ENCODE measurements at regions not wholly inside any gene's neighbourhood (a gene's known extent, or its start where the extent isn't known, plus 50 kb on each side); places are given as distances from the start of the nearest gene placed in this dataset.

DNA sequence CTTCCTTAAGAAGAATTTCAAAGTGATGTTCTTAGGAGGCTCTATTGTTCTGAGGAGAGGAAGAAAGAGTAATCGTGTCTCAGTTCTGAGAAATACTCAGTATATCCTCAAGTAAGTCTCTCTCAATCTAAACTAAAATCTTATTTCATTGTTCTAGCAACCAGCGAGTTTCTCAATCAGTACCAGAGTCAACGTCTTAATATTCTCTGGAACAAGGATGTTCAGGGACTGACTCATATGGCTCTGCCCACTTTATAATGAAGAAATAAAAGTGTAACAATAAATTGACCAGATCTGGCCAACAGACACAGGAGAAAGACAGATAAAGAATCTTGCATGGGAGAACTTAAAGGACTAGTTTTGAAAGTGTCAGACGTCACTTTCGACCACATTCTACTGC lies 469.8 kb upstream of the FLRT2 start:
- Histone ChIP-seq H3K36me3 (no peaks in the 10 kb centered on the region), H3K27me3 (no peaks in the 10 kb centered on the region), H3K4me1 (no peaks in the 10 kb centered on the region), H3K9me3 (no peaks in the 10 kb centered on the region), H3K4me3 (replicated peaks in 1 of 3) (no peak overlapping the region), H3K27ac (no peak overlapping the region)
- intact Hi-C loops (cut with DNase I): no loop called here
- 86 to 91% methylated on average over 5 of the region's 5 CpGs for WGBS, 2 donors
- DNase-seq: no peak
- TF ChIP-seq POLR2A (IDR thresholded peaks at IDR 0.05): no peak
- TF ChIP-seq, protein P1, sequence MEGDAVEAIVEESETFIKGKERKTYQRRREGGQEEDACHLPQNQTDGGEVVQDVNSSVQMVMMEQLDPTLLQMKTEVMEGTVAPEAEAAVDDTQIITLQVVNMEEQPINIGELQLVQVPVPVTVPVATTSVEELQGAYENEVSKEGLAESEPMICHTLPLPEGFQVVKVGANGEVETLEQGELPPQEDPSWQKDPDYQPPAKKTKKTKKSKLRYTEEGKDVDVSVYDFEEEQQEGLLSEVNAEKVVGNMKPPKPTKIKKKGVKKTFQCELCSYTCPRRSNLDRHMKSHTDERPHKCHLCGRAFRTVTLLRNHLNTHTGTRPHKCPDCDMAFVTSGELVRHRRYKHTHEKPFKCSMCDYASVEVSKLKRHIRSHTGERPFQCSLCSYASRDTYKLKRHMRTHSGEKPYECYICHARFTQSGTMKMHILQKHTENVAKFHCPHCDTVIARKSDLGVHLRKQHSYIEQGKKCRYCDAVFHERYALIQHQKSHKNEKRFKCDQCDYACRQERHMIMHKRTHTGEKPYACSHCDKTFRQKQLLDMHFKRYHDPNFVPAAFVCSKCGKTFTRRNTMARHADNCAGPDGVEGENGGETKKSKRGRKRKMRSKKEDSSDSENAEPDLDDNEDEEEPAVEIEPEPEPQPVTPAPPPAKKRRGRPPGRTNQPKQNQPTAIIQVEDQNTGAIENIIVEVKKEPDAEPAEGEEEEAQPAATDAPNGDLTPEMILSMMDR (IDR thresholded peaks at IDR 0.05): no peak

DNA sequence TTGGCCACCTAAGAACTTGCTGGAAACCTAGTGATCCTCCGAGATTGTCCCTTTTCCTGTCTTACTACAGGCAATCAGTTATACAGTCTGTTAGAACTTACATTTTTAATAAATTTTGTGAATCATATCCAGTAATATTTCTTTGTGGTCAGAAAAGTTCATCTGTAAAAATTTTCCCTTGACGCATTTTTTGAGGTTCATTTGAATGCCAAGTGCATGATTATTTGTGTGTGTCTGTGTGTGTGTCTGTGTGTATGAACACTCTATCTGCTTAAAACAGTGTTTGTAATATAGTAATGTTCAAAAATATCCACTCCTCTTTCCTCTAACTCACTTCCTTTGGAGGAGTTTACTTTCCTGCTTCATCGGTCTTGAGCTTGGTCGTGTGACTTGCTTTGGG lies 468.7 kb upstream of the FLRT2 start:
- H3K4me3 ChIP-seq (replicated peaks in 1 of 3): no peak overlapping the region
- no peaks in the 10 kb centered on the region for H3K9me3 ChIP-seq
- no peaks in the 10 kb centered on the region for H3K27me3 ChIP-seq
- no peak for DNase-seq
- WGBS, 2 donors: 84 to 93% methylated on average over 4 of the region's 4 CpGs
- TF ChIP-seq POLR2A (IDR thresholded peaks at IDR 0.05): no peak
- TF ChIP-seq, protein P1 (IDR thresholded peaks at IDR 0.05): no peak
- intact Hi-C loops (cut with DNase I): no loop called here
- H3K27ac ChIP-seq: no peak overlapping the region
- H3K4me1 ChIP-seq: no peaks in the 10 kb centered on the region
- no peaks in the 10 kb centered on the region for H3K36me3 ChIP-seq

DNA sequence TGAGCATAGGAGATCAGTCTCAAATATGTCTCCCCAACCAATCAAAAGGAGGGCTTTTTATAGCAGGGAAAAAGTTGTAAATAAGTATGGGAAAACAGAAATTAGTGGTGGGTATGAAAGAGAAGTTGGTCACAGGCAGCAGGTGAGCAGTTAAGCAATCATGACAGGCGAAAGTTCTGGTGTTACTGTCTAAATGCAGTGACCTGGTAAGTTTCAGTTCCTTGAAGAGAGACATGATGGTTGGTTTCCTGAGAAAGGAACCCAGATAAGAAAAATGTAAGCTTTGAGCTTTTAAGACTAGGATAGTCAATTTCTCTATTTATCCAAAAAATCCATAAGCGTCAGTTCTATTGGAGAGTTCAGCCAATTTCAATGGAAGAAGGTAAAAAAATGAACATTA lies 466.2 kb upstream of the FLRT2 start:
- H3K27ac ChIP-seq: no peak overlapping the region
- H3K4me1 ChIP-seq: no peaks in the 10 kb centered on the region
- no peak overlapping the region for H3K4me3 ChIP-seq (replicated peaks in 1 of 3)
- no peaks in the 10 kb centered on the region for H3K36me3 ChIP-seq
- H3K9me3 ChIP-seq: no peaks in the 10 kb centered on the region
- TF ChIP-seq, protein P1 (IDR thresholded peaks at IDR 0.05): no peak
- no peak for TF ChIP-seq POLR2A (IDR thresholded peaks at IDR 0.05)
- H3K27me3 ChIP-seq: no peaks in the 10 kb centered on the region
- intact Hi-C loops (cut with DNase I): no loop called here
- DNase-seq: no peak
- WGBS, 2 donors: 94% methylated on average over 2 of the region's 2 CpGs

DNA sequence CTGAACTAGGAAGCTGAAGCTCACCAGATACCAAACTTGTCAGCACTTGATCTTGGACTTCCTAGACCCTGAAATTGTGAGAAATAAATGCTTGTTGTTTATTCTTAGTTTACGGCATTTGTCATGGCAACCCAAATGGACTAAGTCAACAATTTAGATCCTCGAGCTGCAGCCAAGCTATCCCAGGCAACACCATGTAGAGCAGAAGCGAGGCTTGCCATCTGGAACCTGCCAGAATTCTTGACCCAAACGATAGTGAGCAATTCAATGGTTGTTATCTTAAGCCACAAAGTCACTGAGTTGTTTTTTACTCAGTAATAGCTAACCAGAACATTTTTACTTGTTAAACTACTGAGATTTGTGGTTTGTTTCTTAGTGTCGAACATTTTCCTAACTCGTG lies 458.5 kb upstream of the FLRT2 start:
- TF ChIP-seq, protein P1 (IDR thresholded peaks at IDR 0.05): no peak
- no peak for TF ChIP-seq POLR2A (IDR thresholded peaks at IDR 0.05)
- intact Hi-C loops (cut with DNase I): no loop called here
- Histone ChIP-seq H3K27me3 (no peaks in the 10 kb centered on the region), H3K9me3 (no peaks in the 10 kb centered on the region), H3K4me1 (no peaks in the 10 kb centered on the region), H3K4me3 (replicated peaks in 1 of 3) (no peak overlapping the region), H3K27ac (no peak overlapping the region), H3K36me3 (no peaks in the 10 kb centered on the region)
- 62 to 71% methylated on average over 6 of the region's 6 CpGs for WGBS, 2 donors
- DNase-seq: no peak

DNA sequence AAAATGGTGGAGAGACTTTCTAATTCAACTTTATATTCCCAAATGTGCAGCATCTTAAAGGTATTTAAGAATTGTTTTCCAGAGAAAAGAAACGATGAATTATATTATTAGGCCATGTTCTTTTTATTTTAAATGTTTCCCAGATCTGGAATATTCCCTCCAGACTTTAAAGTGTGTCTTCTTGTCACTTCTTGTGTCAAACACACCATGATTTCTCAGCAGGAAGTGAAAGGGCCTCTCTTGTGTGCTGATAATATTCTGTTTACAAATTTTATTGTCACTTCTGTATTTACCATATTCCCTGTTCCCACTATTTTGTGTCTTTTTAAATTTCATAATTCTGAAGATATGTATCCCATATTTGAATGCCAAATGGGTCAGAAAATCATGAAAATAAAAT lies 455.0 kb upstream of the FLRT2 start:
- H3K27ac ChIP-seq: no peak overlapping the region
- no peaks in the 10 kb centered on the region for H3K27me3 ChIP-seq
- H3K36me3 ChIP-seq: no peaks in the 10 kb centered on the region
- H3K4me1 ChIP-seq: no peaks in the 10 kb centered on the region
- TF ChIP-seq, protein P1 (IDR thresholded peaks at IDR 0.05): no peak
- no peak for TF ChIP-seq POLR2A (IDR thresholded peaks at IDR 0.05)
- H3K4me3 ChIP-seq (replicated peaks in 1 of 3): no peak overlapping the region
- intact Hi-C loops (cut with DNase I): no loop called here
- 80 to 88% methylated on average over 1 of the region's 1 CpG for WGBS, 2 donors
- no peaks in the 10 kb centered on the region for H3K9me3 ChIP-seq
- no peak for DNase-seq
